ENCODE measurements at regions not wholly inside any gene's neighbourhood (a gene's known extent, or its start where the extent isn't known, plus 50 kb on each side); places are given as distances from the start of the nearest gene placed in this dataset.

GRCh38 chr10:33453081-33454025 lies 118.9 kb upstream of the NRP1 start:
- Histone ChIP-seq H3K4me3 (ENCODE audit: low read depth, low read length, poor library complexity, severe bottlenecking) (no peak overlapping the region), H3F3A (ENCODE audit: insufficient read depth, low read length) (no peaks in the 10 kb centered on the region), H3K9me3 (ENCODE audit: low read length) (no peaks in the 10 kb centered on the region), H3K27ac (ENCODE audit: low read depth, low read length, poor library complexity, severe bottlenecking) (no peak overlapping the region), H3K4me2 (ENCODE audit: low read length) (no peak overlapping the region), H3K4me1 (ENCODE audit: insufficient read depth, low read length, severe bottlenecking) (no peaks in the 10 kb centered on the region), H3K27me3 (ENCODE audit: insufficient read depth, low read length) (no peaks in the 10 kb centered on the region), H3K79me2 (ENCODE audit: insufficient read depth, low read length) (no peaks in the 10 kb centered on the region), H3K36me3 (ENCODE audit: insufficient read depth, low read length) (no peaks in the 10 kb centered on the region), H3K9me2 (ENCODE audit: low read depth, low read length) (no peaks in the 10 kb centered on the region), H3K9ac (ENCODE audit: low read length) (no peak overlapping the region), H2AFZ (ENCODE audit: low read length) (no peak overlapping the region), H4K20me1 (ENCODE audit: insufficient read depth, low read length) (no peaks in the 10 kb centered on the region)
- TF ChIP-seq EZH2 (IDR thresholded peaks at IDR 0.05; ENCODE audit: borderline replicate concordance, low read length) (no peak), CTCF (IDR thresholded peaks at IDR 0.05; ENCODE audit: low read length) (no peak)

GRCh38 chr10:33448421-33449140 lies 114.1 kb upstream of the NRP1 start:
- Histone ChIP-seq H3K4me3 (ENCODE audit: low read depth, low read length, poor library complexity, severe bottlenecking) (no peak overlapping the region), H3K27me3 (ENCODE audit: insufficient read depth, low read length) (no peaks in the 10 kb centered on the region), H2AFZ (ENCODE audit: low read length) (no peak overlapping the region), H3K79me2 (ENCODE audit: insufficient read depth, low read length) (no peaks in the 10 kb centered on the region), H4K20me1 (ENCODE audit: insufficient read depth, low read length) (no peaks in the 10 kb centered on the region), H3K36me3 (ENCODE audit: insufficient read depth, low read length) (no peaks in the 10 kb centered on the region), H3F3A (ENCODE audit: insufficient read depth, low read length) (no peaks in the 10 kb centered on the region), H3K4me2 (ENCODE audit: low read length) (no peak overlapping the region), H3K4me1 (ENCODE audit: insufficient read depth, low read length, severe bottlenecking) (no peaks in the 10 kb centered on the region), H3K9ac (ENCODE audit: low read length) (no peak overlapping the region), H3K9me2 (ENCODE audit: low read depth, low read length) (no peaks in the 10 kb centered on the region), H3K27ac (ENCODE audit: low read depth, low read length, poor library complexity, severe bottlenecking) (no peak overlapping the region), H3K9me3 (ENCODE audit: low read length) (no peaks in the 10 kb centered on the region)
- TF ChIP-seq CTCF (IDR thresholded peaks at IDR 0.05; ENCODE audit: low read length) (no peak), EZH2 (IDR thresholded peaks at IDR 0.05; ENCODE audit: borderline replicate concordance, low read length) (no peak)

- TF ChIP-seq EZH2 (IDR thresholded peaks at IDR 0.05; ENCODE audit: borderline replicate concordance, low read length) (no peak), CTCF (IDR thresholded peaks at IDR 0.05; ENCODE audit: low read length) (no peak)
- no peaks in the 10 kb centered on the region for H3F3A ChIP-seq (ENCODE audit: insufficient read depth, low read length)
- no peaks in the 10 kb centered on the region for H3K9me3 ChIP-seq (ENCODE audit: low read length)
- H4K20me1 ChIP-seq (ENCODE audit: insufficient read depth, low read length), result no peaks in the 10 kb centered on the region
- H3K4me1 ChIP-seq (ENCODE audit: insufficient read depth, low read length, severe bottlenecking), result no peaks in the 10 kb centered on the region
- no peak overlapping the region for H3K4me3 ChIP-seq (ENCODE audit: low read depth, low read length, poor library complexity, severe bottlenecking)
- no peak overlapping the region for H3K9ac ChIP-seq (ENCODE audit: low read length)
- H3K27ac ChIP-seq (ENCODE audit: low read depth, low read length, poor library complexity, severe bottlenecking), result no peak overlapping the region
- H2AFZ ChIP-seq (ENCODE audit: low read length), result no peak overlapping the region
- no peak overlapping the region for H3K4me2 ChIP-seq (ENCODE audit: low read length)
- H3K27me3 ChIP-seq (ENCODE audit: insufficient read depth, low read length), result no peaks in the 10 kb centered on the region
- H3K79me2 ChIP-seq (ENCODE audit: insufficient read depth, low read length), result no peaks in the 10 kb centered on the region
- H3K36me3 ChIP-seq (ENCODE audit: insufficient read depth, low read length), result no peaks in the 10 kb centered on the region
- no peaks in the 10 kb centered on the region for H3K9me2 ChIP-seq (ENCODE audit: low read depth, low read length)
Measured at GRCh38 chr10:33441561-33441960, 107.1 kb upstream of the NRP1 start.

All from OCI-LY1 (cell line).